IMR-90 (cell line): ENCODE measurements at regions not wholly inside any gene's neighbourhood (a gene's known extent, or its start where the extent isn't known, plus 50 kb on each side); places are given as distances from the start of the nearest gene placed in this dataset.
"Not testable (repeated sequence)": the region's sequence is repeated elsewhere in the genome, so short reads cannot be mapped to it uniquely, and the experiment has no call there.

Experiments used
- ATAC-seq: fragments of 200-7000 bp; cut with Tn5 transposase; 2 replicates; pipeline ENCODE4 v1.9.1; 2020; ENCODE audit warnings: low read depth, mild to moderate bottlenecking, moderate library complexity
- BruUV-seq: library from RNA; stranded (reverse); fragments of 400-500 nt; replicated peaks from 2 replicates; lab custom pipeline; 2021; lab: Mats Ljungman, UMichigan
- CTCF ChIA-PET: fragments of 300-600 bp; formaldehyde crosslinking; extraction: SDS; loops from one replicate; lab custom pipeline; 2021; ENCODE audit warnings: antibody characterized with exemption; lab: Yijun Ruan, JAX
- POLR2A ChIA-PET: fragments of 300-600 bp; sonication (Branson Sonifier 250); formaldehyde crosslinking; loops from one replicate; lab custom pipeline; 2022; ENCODE audit warnings: antibody characterized with exemption; ENCODE audit not compliant: unreplicated experiment; lab: Charles Lee
- DNase-seq: peaks from one replicate; pipeline ENCODE4 v3.0.0; 2013
- H2AFZ ChIP-seq: replicated peaks from 2 replicates; pipeline ENCODE3; 2013; ENCODE audit warnings: low read length, mild to moderate bottlenecking; ENCODE audit not compliant: poor library complexity
- H2AK5ac ChIP-seq: 2 replicates; pipeline ENCODE4 v1.6.1; 2013; ENCODE audit warnings: low read depth, low read length, inconsistent platforms
- H2AK9ac ChIP-seq: replicated peaks from 2 replicates; pipeline ENCODE3; 2013; ENCODE audit warnings: mild to moderate bottlenecking, low read depth, low read length, moderate library complexity; ENCODE audit not compliant: poor library complexity
- H2BK120ac ChIP-seq: 2 replicates; pipeline ENCODE4 v1.6.1; 2013; ENCODE audit warnings: low read depth, low read length, inconsistent platforms
- H2BK15ac ChIP-seq: 3 replicates; pipeline ENCODE4 v1.6.1; 2013; ENCODE audit warnings: low read depth, low read length, inconsistent platforms
- H2BK20ac ChIP-seq: 2 replicates; pipeline ENCODE4 v1.6.1; 2013; ENCODE audit warnings: low read depth, mild to moderate bottlenecking, inconsistent platforms, low read length, moderate library complexity
- H2BK5ac ChIP-seq: 2 replicates; pipeline ENCODE4 v1.6.1; 2013; ENCODE audit warnings: mild to moderate bottlenecking, low read depth, low read length, inconsistent platforms; ENCODE audit not compliant: poor library complexity, severe bottlenecking
- H3K14ac ChIP-seq: replicated peaks from 2 replicates; pipeline ENCODE4 v1.6.1; 2013; ENCODE audit warnings: low read depth, low read length, inconsistent platforms
- H3K18ac ChIP-seq: 2 replicates; pipeline ENCODE4 v1.6.1; 2013; ENCODE audit warnings: low read depth, low read length, control low read depth
- H3K23ac ChIP-seq: 2 replicates; pipeline ENCODE4 v1.6.1; 2013; ENCODE audit warnings: low read depth, low read length, inconsistent platforms
- H3K27ac ChIP-seq: 2 replicates; pipeline ENCODE4 v1.5.1; 2013; ENCODE audit warnings: mild to moderate bottlenecking, control low read depth, low read length; ENCODE audit not compliant: insufficient read depth
- H3K27me3 ChIP-seq: 2 replicates; pipeline ENCODE4 v1.6.1; 2013; ENCODE audit warnings: low read length; ENCODE audit not compliant: control insufficient read depth, insufficient read depth
- H3K36me3 ChIP-seq: 2 replicates; pipeline ENCODE4 v1.6.1; 2013; ENCODE audit warnings: low read length, mixed read lengths; ENCODE audit not compliant: control insufficient read depth, insufficient read depth
- H3K4ac ChIP-seq: 2 replicates; pipeline ENCODE4 v1.6.1; 2013; ENCODE audit warnings: low read depth, low read length, inconsistent platforms
- H3K4me1 ChIP-seq: 2 replicates; pipeline ENCODE4 v1.6.1; 2013; ENCODE audit warnings: low read length, mixed read lengths; ENCODE audit not compliant: control insufficient read depth, insufficient read depth
- H3K4me2 ChIP-seq: 2 replicates; pipeline ENCODE4 v1.6.1; 2013; ENCODE audit warnings: low read depth, mild to moderate bottlenecking, control low read depth, low read length, moderate library complexity
- H3K4me3 ChIP-seq: 2 replicates; pipeline ENCODE4 v1.5.1; 2013; ENCODE audit warnings: low read depth, mild to moderate bottlenecking, control low read depth, low read length, moderate library complexity; ENCODE audit not compliant: insufficient read depth
- H3K56ac ChIP-seq: 2 replicates; pipeline ENCODE4 v1.6.1; 2013; ENCODE audit warnings: low read length, inconsistent platforms; ENCODE audit not compliant: insufficient read depth; ENCODE audit errors: extremely low read depth
- H3K79me1 ChIP-seq, 2 experiments: 2 replicates each; pipeline ENCODE4 v1.6.1; 2013; ENCODE audit warnings: low read length in 2 of 2, inconsistent platforms in 1 of 2, low read depth in 1 of 2
- H3K9ac ChIP-seq: 2 replicates; pipeline ENCODE4 v1.6.1; 2013; ENCODE audit warnings: low read depth, low read length, control low read depth
- H3K9me1 ChIP-seq: 2 replicates; pipeline ENCODE4 v1.6.1; 2013; ENCODE audit warnings: low read length, inconsistent platforms; ENCODE audit not compliant: insufficient read depth
- H3K9me3 ChIP-seq: 2 replicates; pipeline ENCODE4 v1.6.1; 2013; ENCODE audit warnings: low read length; ENCODE audit not compliant: control insufficient read depth, insufficient read depth
- H4K20me1 ChIP-seq: 2 replicates; pipeline ENCODE4 v1.6.1; 2013; ENCODE audit warnings: low read length, inconsistent platforms; ENCODE audit not compliant: insufficient read depth
- H4K5ac ChIP-seq: 2 replicates; pipeline ENCODE4 v1.6.1; 2013; ENCODE audit warnings: mild to moderate bottlenecking, low read depth, low read length, control low read depth
- H4K8ac ChIP-seq, 2 experiments: 2 replicates each; pipeline ENCODE4 v1.6.1; 2013; ENCODE audit warnings: low read depth in 2 of 2, low read length in 2 of 2, control low read depth in 1 of 2, inconsistent platforms in 1 of 2
- H4K91ac ChIP-seq: 2 replicates; pipeline ENCODE4 v1.6.1; 2013; ENCODE audit warnings: low read depth, low read length, inconsistent platforms; ENCODE audit not compliant: insufficient read depth
- WGBS, 2 experiments: methylation state at CpG; one replicate each; pipeline versions ENCODE4 v1.1.5 to v1.1.7; 2013; ENCODE audit warnings: missing lambda C conversion rate in 2 of 2; ENCODE audit not compliant: insufficient read length in 1 of 2; ENCODE audit errors: extremely low coverage in 2 of 2; 5-methylcytosine and 5-hydroxymethylcytosine counted together
- dilution Hi-C: fragments of 300-500 bp; cut with HindIII; formaldehyde crosslinking; loops from one replicate; pipeline ENCODE4 v1.14.3; 2018; ENCODE audit warnings: low sequenced_read_pairs; ENCODE audit not compliant: unreplicated experiment
- in situ Hi-C: fragments of 300-500 bp; cut with MboI; formaldehyde crosslinking; loops from 3 replicates; pipeline ENCODE4 v1.14.3; 2019; ENCODE audit warnings: low sequenced_read_pairs, inconsistent platforms, mixed read lengths
- intact Hi-C: fragments of 100-400 bp; cut with micrococcal nuclease; formaldehyde crosslinking; loops from 2 replicates; pipeline ENCODE4 v1.10.0; 2022

DNA sequence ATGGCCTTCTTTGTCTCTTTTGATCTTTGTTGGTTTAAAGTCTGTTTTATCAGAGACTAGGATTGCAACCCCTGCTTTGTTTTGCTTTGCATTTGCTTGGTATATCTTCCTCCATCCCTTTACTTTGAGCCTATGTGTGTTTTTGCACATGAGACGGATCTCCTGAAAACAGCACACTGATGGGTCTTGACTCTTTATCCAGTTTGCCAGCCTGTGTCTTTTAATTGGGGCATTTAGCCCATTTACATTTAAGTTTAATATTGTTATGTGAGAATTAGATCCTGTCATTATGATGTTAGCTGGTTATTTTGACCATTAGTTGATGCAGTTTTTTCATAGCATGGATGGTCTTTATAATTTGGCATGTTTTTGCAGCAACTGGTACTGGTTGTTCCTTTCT is 89.2 kb upstream of the ITPRID2 start:
- H3K56ac ChIP-seq, H3K27me3 ChIP-seq, H4K20me1 ChIP-seq, H3K9ac ChIP-seq, H3K4ac ChIP-seq, ATAC-seq, H2AK9ac ChIP-seq, in situ Hi-C loops, H3K14ac ChIP-seq, H3K79me1 ChIP-seq, H2BK15ac ChIP-seq, H3K18ac ChIP-seq, H3K36me3 ChIP-seq, dilution Hi-C loops, H2AFZ ChIP-seq, H3K4me2 ChIP-seq, intact Hi-C loops, H3K9me1 ChIP-seq, H4K91ac ChIP-seq, BruUV-seq, H2BK20ac ChIP-seq, H3K9me3 ChIP-seq, DNase-seq, H2BK120ac ChIP-seq, H3K27ac ChIP-seq, POLR2A ChIA-PET, H4K8ac ChIP-seq, CTCF ChIA-PET, H4K5ac ChIP-seq, H3K4me3 ChIP-seq, H2AK5ac ChIP-seq, H2BK5ac ChIP-seq, H3K23ac ChIP-seq: not testable (repeated sequence)
- H3K4me1 ChIP-seq: peaks cover 13% of the 10 kb centered on the region
- WGBS, 2 experiments: 100% methylated on average over 1 of the region's 1 CpG; no CpG with 5 or more reads in 1 of the 2 experiments

DNA sequence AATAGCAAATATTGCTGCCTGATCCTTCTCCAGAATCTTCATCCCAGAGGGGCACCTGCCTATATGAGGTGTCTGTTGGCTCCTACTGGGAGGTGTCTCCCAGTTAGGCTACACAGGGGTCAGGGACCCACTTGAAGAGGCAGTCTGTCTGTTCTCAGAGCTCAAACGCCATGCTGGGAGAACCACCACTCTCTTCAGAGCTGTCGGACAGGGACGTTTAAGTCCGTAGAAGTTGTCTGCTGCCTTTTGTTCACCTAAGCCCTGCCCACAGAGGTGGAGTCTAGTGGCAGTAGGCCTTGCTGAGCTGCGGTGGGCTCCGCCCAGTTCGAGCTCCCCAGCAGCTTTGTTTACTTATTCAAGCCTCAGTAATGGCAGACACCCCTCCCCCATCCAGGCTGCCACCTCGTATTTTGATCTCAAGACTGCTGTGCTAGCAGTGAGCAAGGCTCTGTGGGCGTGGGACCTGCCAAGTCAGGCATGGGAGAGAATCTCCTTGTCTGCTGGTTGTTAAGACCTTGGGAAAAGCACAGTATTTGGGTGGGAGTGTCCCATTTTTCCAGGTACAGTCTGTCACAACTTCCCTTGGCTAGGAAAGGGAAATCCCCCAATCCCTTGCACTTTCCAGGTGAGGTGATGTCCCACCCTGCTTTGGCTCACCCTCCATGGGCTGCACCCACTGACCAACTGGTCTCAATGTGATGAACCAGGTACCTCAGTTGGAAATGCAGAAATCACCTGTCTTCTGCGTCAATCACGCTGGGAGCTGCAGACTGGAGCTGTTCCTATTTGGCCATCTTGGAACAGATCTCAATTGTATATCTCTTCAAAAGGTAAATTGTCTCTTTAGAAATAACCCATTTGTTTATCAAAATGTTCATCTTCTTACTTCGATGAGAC is 87.4 kb upstream of the ITPRID2 start:
- peak overlapping the region; percentile 94 for H2AK5ac ChIP-seq
- ATAC-seq, H4K20me1 ChIP-seq, H3K9me1 ChIP-seq, H2AFZ ChIP-seq, H3K4me2 ChIP-seq, BruUV-seq, H3K27ac ChIP-seq, H3K23ac ChIP-seq, H3K9me3 ChIP-seq, CTCF ChIA-PET, H2AK9ac ChIP-seq, H3K27me3 ChIP-seq, H3K9ac ChIP-seq, H3K56ac ChIP-seq, intact Hi-C loops, H3K36me3 ChIP-seq, DNase-seq, in situ Hi-C loops, H3K79me1 ChIP-seq, POLR2A ChIA-PET, dilution Hi-C loops, H3K4me3 ChIP-seq: not testable (repeated sequence)
- H4K8ac ChIP-seq: peak overlapping the region in 1 of 2 experiments; percentile 19; a peak in 2 of 4 replicates
- peak overlapping the region; percentile 41 for H2BK5ac ChIP-seq
- H3K4me1 ChIP-seq: peaks cover 12% of the 10 kb centered on the region
- H4K91ac ChIP-seq: peak overlapping the region; percentile 61
- peak overlapping the region; percentile 13; the same call in 1 of the 2 replicates for H4K5ac ChIP-seq
- WGBS, 2 experiments: 100% methylated on average over 2 of the region's 12 CpGs; no CpG with 5 or more reads in 1 of the 2 experiments
- H3K4ac ChIP-seq: peak overlapping the region; percentile 61; the same call in 1 of the 2 replicates
- H2BK120ac ChIP-seq: peak overlapping the region; percentile 74; the same call in 1 of the 2 replicates
- H3K14ac ChIP-seq: peak overlapping the region; percentile 35; the same call in 1 of the 2 replicates
- H3K18ac ChIP-seq: peak overlapping the region; percentile 37; the same call in 1 of the 2 replicates
- H2BK15ac ChIP-seq: peak overlapping the region; percentile 44; the same call in 2 of the 3 replicates
- peak overlapping the region; percentile 36; the same call in 1 of the 2 replicates for H2BK20ac ChIP-seq
